Gastroesophageal sphincter (tissue), 3 donors: ENCODE measurements at regions not wholly inside any gene's neighbourhood (a gene's known extent, or its start where the extent isn't known, plus 50 kb on each side); places are given as distances from the start of the nearest gene placed in this dataset.

Experiments used
- CTCF ChIP-seq, 4 experiments: fragments of 200-600 bp in 2 of 4; fragments of 450-650 bp in 2 of 4; sonication (generic) in 1 of 4; IDR thresholded peaks; one replicate each; pipeline ENCODE4 v1.5.1; 2017 to 2019; ENCODE audit warnings: antibody characterized with exemption in 4 of 4, mild to moderate bottlenecking in 2 of 4, moderate library complexity in 2 of 4
- EP300 ChIP-seq: sonication (generic); formaldehyde crosslinking; IDR thresholded peaks from one replicate; pipeline ENCODE4 v1.6.1; 2017; ENCODE audit warnings: antibody characterized with exemption, mild to moderate bottlenecking
- POLR2A ChIP-seq, 2 donors: fragments of 450-650 bp; IDR thresholded peaks; one replicate each; pipeline ENCODE4 v1.6.1; 2017; ENCODE audit warnings: antibody characterized with exemption in 2 of 2, mild to moderate bottlenecking in 2 of 2, moderate library complexity in 1 of 2
- POLR2AphosphoS5 ChIP-seq: sonication (generic); formaldehyde crosslinking; IDR thresholded peaks from one replicate; pipeline ENCODE4 v1.6.1; 2017; ENCODE audit warnings: antibody characterized with exemption

DNA sequence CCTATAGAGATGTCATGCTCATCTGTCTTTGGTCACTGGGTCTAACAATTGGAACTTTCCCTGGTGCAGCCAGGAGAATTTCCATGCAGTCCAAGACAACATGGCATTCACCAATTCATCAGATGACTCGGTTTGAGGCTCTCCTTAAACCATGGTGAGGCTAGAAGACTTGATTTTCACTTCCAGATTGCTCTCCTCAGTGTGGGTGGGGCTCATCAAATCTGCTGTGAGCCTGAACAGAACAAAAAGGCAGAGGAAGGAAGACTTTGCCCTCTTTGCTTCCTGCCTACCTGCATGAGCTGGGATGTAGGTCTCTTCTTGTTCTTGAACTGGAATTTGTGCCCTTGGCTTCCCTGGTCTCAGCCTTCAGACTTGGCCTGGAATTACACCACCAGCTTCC lies 203.4 kb upstream of the TRIB2 start:
- TF ChIP-seq POLR2A (IDR thresholded peaks at IDR 0.05) (no peak), POLR2AphosphoS5 (no peak), CTCF (IDR thresholded peaks at IDR 0.05) (no peak), EP300 (no peak)
